ENCODE measurements at regions not wholly inside any gene's neighbourhood (a gene's known extent, or its start where the extent isn't known, plus 50 kb on each side); places are given as distances from the start of the nearest gene placed in this dataset.
"Not testable (repeated sequence)": the region's sequence is repeated elsewhere in the genome, so short reads cannot be mapped to it uniquely, and the experiment has no call there.

GRCh38 chr6:154625721-154626120, 107.5 kb upstream of the SCAF8 start:
- Mint-ChIP-seq H3K4me1 (ENCODE audit: low read depth) (no peaks in the 10 kb centered on the region), H3K27me3 (no peaks in the 10 kb centered on the region), H3K9me3 (peaks cover 9% of the 10 kb centered on the region), H3K4me3 (no peak overlapping the region), H3K27ac (no peak overlapping the region), H3K36me3 (ENCODE audit: low read depth) (no peaks in the 10 kb centered on the region)
- intact Hi-C loops (cut with micrococcal nuclease), result no loop called here

DNA sequence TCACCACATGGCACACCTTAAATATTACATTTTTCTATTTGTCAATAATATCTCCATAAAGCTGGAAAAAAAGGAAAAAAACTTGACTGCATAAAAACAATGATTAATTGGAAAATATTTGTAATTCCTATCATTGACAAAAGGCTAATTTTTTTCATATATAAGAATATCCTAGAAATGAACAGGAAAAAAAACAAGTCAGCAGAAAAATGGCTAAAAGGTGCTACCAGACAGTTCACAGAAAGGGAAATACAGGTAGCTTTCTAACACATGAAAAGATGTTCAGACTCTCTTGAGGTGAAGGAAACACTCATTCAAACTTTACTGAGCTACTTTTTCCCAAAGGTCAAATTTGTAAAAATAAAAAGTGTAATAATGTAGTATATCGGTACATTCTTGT, 104.1 kb upstream of the SCAF8 start:
- Mint-ChIP-seq H3K36me3 (ENCODE audit: low read depth) (no peaks in the 10 kb centered on the region), H3K9me3 (peaks cover 18% of the 10 kb centered on the region), H3K27ac (no peak overlapping the region), H3K27me3 (no peaks in the 10 kb centered on the region), H3K4me1 (ENCODE audit: low read depth) (no peaks in the 10 kb centered on the region), H3K4me3 (no peak overlapping the region)
- intact Hi-C loops (cut with micrococcal nuclease), result no loop called here

DNA sequence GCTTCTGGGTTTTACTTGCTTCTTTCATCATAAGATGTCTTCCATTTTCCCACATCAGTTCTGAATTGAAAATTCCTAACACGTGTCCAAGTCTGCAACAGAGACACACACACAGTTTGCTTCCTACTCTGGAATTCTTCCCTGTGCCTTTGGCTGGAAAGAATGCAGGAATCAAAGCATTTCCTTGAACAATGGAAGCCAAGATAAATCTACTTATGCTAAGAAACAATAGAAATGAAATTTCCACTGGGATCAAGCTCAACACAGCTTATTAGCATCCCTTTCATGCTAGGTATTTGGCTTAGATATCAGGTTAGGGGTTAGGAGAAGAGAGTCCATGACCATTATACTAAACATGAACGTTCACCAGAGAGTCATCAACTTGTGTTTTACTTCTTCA, 101.1 kb upstream of the SCAF8 start:
- intact Hi-C loops (cut with micrococcal nuclease), result no loop called here

GRCh38 chr6:154637392-154637791, 95.8 kb upstream of the SCAF8 start:
- intact Hi-C loops (cut with micrococcal nuclease), result no loop called here
- H3K9me3 Mint-ChIP-seq, result peaks cover 17% of the 10 kb centered on the region
- no peaks in the 10 kb centered on the region for H3K4me1 Mint-ChIP-seq (ENCODE audit: low read depth)
- no peak overlapping the region for H3K4me3 Mint-ChIP-seq
- H3K27me3 Mint-ChIP-seq, result no peaks in the 10 kb centered on the region
- no peaks in the 10 kb centered on the region for H3K36me3 Mint-ChIP-seq (ENCODE audit: low read depth)
- no peak overlapping the region for H3K27ac Mint-ChIP-seq

More for the DNA sequence above, 101.1 kb upstream of the SCAF8 start:
- Mint-ChIP-seq H3K27me3 (no peaks in the 10 kb centered on the region), H3K4me3 (no peak overlapping the region), H3K9me3 (peaks cover 10% of the 10 kb centered on the region), H3K36me3 (ENCODE audit: low read depth) (no peaks in the 10 kb centered on the region), H3K4me1 (ENCODE audit: low read depth) (no peaks in the 10 kb centered on the region), H3K27ac (no peak overlapping the region)

- Mint-ChIP-seq H3K36me3 (ENCODE audit: low read depth) (no peaks in the 10 kb centered on the region), H3K9me3 (peaks cover 15% of the 10 kb centered on the region), H3K4me3 (no peak overlapping the region), H3K4me1 (ENCODE audit: low read depth) (no peaks in the 10 kb centered on the region), H3K27me3 (no peaks in the 10 kb centered on the region), H3K27ac (no peak overlapping the region)
- intact Hi-C loops (cut with micrococcal nuclease), result no loop called here
Measured at GRCh38 chr6:154638369-154638768, 94.8 kb upstream of the SCAF8 start.

GRCh38 chr6:154639196-154639595, 94.0 kb upstream of the SCAF8 start:
- H3K27me3 Mint-ChIP-seq; H3K4me1 Mint-ChIP-seq (ENCODE audit: low read depth); intact Hi-C loops (cut with micrococcal nuclease); H3K9me3 Mint-ChIP-seq; H3K36me3 Mint-ChIP-seq (ENCODE audit: low read depth); H3K4me3 Mint-ChIP-seq; H3K27ac Mint-ChIP-seq: not testable (repeated sequence)

- Mint-ChIP-seq H3K4me3 (no peak overlapping the region), H3K27me3 (no peaks in the 10 kb centered on the region), H3K27ac (no peak overlapping the region), H3K4me1 (ENCODE audit: low read depth) (peaks cover 5% of the 10 kb centered on the region), H3K9me3 (no peaks in the 10 kb centered on the region), H3K36me3 (ENCODE audit: low read depth) (no peaks in the 10 kb centered on the region)
- intact Hi-C loops (cut with micrococcal nuclease), result no loop called here
Measured at GRCh38 chr6:154648188-154648887, 84.9 kb upstream of the SCAF8 start.

DNA sequence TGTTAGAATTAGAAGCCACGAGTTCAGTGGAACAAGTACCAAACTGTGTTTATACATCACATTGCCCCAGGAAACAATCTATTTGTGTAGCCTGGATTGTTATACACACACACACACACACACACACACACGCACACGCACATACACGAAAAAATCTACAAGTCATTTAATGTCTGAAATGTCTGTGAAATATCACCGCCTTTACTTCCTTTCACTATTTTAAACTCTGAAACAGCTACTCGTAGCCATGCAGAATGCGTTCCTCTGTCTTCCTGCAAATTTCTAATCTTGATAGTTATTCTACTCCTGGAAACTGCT, 84.4 kb upstream of the SCAF8 start:
- no peak overlapping the region for H3K4me3 Mint-ChIP-seq
- peaks cover 5% of the 10 kb centered on the region for H3K4me1 Mint-ChIP-seq (ENCODE audit: low read depth)
- H3K27me3 Mint-ChIP-seq, result no peaks in the 10 kb centered on the region
- H3K27ac Mint-ChIP-seq, result no peak overlapping the region
- H3K36me3 Mint-ChIP-seq (ENCODE audit: low read depth), result no peaks in the 10 kb centered on the region
- intact Hi-C loops (cut with micrococcal nuclease), result no loop called here
- H3K9me3 Mint-ChIP-seq, result no peaks in the 10 kb centered on the region

GRCh38 chr6:154649721-154650120, 83.5 kb upstream of the SCAF8 start:
- Mint-ChIP-seq H3K27ac (no peak overlapping the region), H3K9me3 (no peaks in the 10 kb centered on the region), H3K4me1 (ENCODE audit: low read depth) (peaks cover 5% of the 10 kb centered on the region), H3K27me3 (no peaks in the 10 kb centered on the region), H3K36me3 (ENCODE audit: low read depth) (no peaks in the 10 kb centered on the region), H3K4me3 (no peak overlapping the region)
- intact Hi-C loops (cut with micrococcal nuclease), result no loop called here

DNA sequence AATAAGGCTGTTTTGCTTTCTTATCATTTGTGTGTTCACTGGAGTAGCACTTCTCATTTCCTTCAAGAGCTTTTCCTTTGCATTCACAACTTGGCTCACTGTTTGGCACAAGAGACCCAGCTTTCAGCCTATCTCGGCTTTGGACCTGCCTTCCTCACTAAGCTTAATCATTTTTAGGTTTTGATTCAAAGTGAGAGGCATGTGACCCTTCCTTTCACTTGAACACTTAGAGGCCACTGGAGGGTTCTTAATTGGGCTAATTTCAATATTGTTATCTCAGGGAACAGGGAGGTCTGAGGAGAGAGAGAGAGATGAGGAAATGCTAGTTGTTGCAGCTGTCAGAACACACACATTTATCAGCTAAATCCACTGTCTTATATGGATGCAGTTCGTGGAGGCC, 82.9 kb upstream of the SCAF8 start:
- Mint-ChIP-seq H3K27ac (no peak overlapping the region), H3K4me1 (ENCODE audit: low read depth) (peaks cover 5% of the 10 kb centered on the region), H3K27me3 (no peaks in the 10 kb centered on the region), H3K36me3 (ENCODE audit: low read depth) (no peaks in the 10 kb centered on the region), H3K4me3 (no peak overlapping the region), H3K9me3 (no peaks in the 10 kb centered on the region)
- intact Hi-C loops (cut with micrococcal nuclease), result no loop called here

- H3K4me3 Mint-ChIP-seq, result no peak overlapping the region
- H3K36me3 Mint-ChIP-seq (ENCODE audit: low read depth), result no peaks in the 10 kb centered on the region
- no peaks in the 10 kb centered on the region for H3K27me3 Mint-ChIP-seq
- intact Hi-C loops (cut with micrococcal nuclease), result no loop called here
- H3K9me3 Mint-ChIP-seq, result no peaks in the 10 kb centered on the region
- H3K27ac Mint-ChIP-seq, result no peak overlapping the region
- peaks cover 5% of the 10 kb centered on the region for H3K4me1 Mint-ChIP-seq (ENCODE audit: low read depth)
Measured at GRCh38 chr6:154651656-154652055, 81.6 kb upstream of the SCAF8 start.

DNA sequence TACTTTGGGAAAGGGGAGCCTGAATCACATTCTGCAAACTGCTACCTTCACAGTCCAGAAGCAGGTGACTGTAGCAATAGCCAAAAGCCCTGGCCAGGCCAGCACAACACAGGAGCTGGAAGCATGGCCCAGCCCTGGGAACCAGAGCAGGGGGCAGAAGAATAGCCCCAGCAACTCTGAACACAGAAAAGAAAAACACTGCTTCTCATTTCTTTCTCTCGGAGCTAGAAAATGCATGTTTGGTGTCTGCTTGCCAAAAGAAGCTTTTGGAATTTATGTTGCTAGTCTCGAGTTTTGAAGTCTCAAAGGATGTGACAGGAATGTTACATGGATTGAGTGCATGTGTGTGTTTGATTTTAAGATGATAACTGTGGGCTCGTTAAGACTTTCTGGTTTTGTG, 79.8 kb upstream of the SCAF8 start:
- no peak overlapping the region for H3K4me3 Mint-ChIP-seq

DNA sequence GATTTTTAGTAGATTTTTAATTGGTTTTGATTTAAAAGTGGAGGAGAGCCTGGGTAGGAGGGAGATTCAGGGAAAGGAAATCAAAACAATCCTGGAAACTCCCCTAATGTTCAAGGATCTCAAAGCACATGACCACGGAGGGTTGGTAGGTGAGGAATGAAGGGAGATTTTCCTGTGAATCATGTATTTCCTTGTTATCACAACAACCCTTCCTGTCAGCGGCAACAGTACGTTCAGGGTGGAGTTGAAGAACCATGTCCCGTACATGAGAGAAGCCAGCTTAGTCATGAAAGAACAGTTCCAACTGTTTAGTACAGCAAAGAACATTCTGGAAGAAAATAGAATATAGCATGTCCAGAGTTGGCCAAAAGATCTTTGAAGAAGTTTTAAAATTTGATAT, 79.4 kb upstream of the SCAF8 start:
- no peaks in the 10 kb centered on the region for H3K27me3 Mint-ChIP-seq
- H3K4me1 Mint-ChIP-seq (ENCODE audit: low read depth), result peaks cover 4% of the 10 kb centered on the region
- no peak overlapping the region for H3K27ac Mint-ChIP-seq
- no peaks in the 10 kb centered on the region for H3K9me3 Mint-ChIP-seq
- no peaks in the 10 kb centered on the region for H3K36me3 Mint-ChIP-seq (ENCODE audit: low read depth)
- intact Hi-C loops (cut with micrococcal nuclease), result no loop called here
- no peak overlapping the region for H3K4me3 Mint-ChIP-seq

More for the DNA sequence above, 79.8 kb upstream of the SCAF8 start:
- H3K9me3 Mint-ChIP-seq, result no peaks in the 10 kb centered on the region
- no peaks in the 10 kb centered on the region for H3K36me3 Mint-ChIP-seq (ENCODE audit: low read depth)
- intact Hi-C loops (cut with micrococcal nuclease), result no loop called here
- no peaks in the 10 kb centered on the region for H3K27me3 Mint-ChIP-seq
- peaks cover 5% of the 10 kb centered on the region for H3K4me1 Mint-ChIP-seq (ENCODE audit: low read depth)
- no peak overlapping the region for H3K27ac Mint-ChIP-seq

- no peaks in the 10 kb centered on the region for H3K27me3 Mint-ChIP-seq
- no peaks in the 10 kb centered on the region for H3K36me3 Mint-ChIP-seq (ENCODE audit: low read depth)
- no peak overlapping the region for H3K4me3 Mint-ChIP-seq
- no peaks in the 10 kb centered on the region for H3K9me3 Mint-ChIP-seq
- intact Hi-C loops (cut with micrococcal nuclease), result no loop called here
- no peak overlapping the region for H3K27ac Mint-ChIP-seq
- peaks cover 2% of the 10 kb centered on the region for H3K4me1 Mint-ChIP-seq (ENCODE audit: low read depth)
Measured at GRCh38 chr6:154656660-154657059, 76.6 kb upstream of the SCAF8 start.

- H3K36me3 Mint-ChIP-seq (ENCODE audit: low read depth), result no peaks in the 10 kb centered on the region
- no peak overlapping the region for H3K27ac Mint-ChIP-seq
- intact Hi-C loops (cut with micrococcal nuclease), result loop anchor here (10.0 kb wide), 1 partner anchor 507 kb away; no protein-coding TSS in a partner anchor
- H3K4me1 Mint-ChIP-seq (ENCODE audit: low read depth), result peaks cover 8% of the 10 kb centered on the region
- no peaks in the 10 kb centered on the region for H3K9me3 Mint-ChIP-seq
- H3K4me3 Mint-ChIP-seq, result no peak overlapping the region
- H3K27me3 Mint-ChIP-seq, result no peaks in the 10 kb centered on the region
Measured at GRCh38 chr6:154661768-154662167, 71.4 kb upstream of the SCAF8 start.
